Heart left ventricle (tissue), 16 donors: ENCODE measurements at regions not wholly inside any gene's neighbourhood (a gene's known extent, or its start where the extent isn't known, plus 50 kb on each side); places are given as distances from the start of the nearest gene placed in this dataset.

Source experiments
- ATAC-seq, 4 donors: fragments of 200-7000 bp; cut with Tn5 transposase; one replicate each; pipeline ENCODE4 v1.9.1; 2020 to 2022; ENCODE audit warnings: moderate library complexity in 4 of 4, mild to moderate bottlenecking in 3 of 4, moderate number of reproducible peaks in 1 of 4
- DNase-seq, 5 donors: peaks; one replicate each; pipeline ENCODE4 v3.0.0-alpha.2; 2020
- H3K27ac ChIP-seq, 12 donors: fragments of 200-600 bp; sonication (generic) in 4 of 12; one replicate each; pipeline versions ENCODE4 v1.5.0 to v1.8.0; 2016 to 2022; ENCODE audit warnings: mild to moderate bottlenecking in 2 of 12
- H3K27me3 ChIP-seq, 9 donors: fragments of 200-600 bp; sonication (generic) in 2 of 9; one replicate each; pipeline versions ENCODE4 v1.5.1 to v1.8.0; 2016 to 2022; ENCODE audit warnings: mild to moderate bottlenecking in 3 of 9
- H3K36me3 ChIP-seq, 9 donors: fragments of 200-600 bp; sonication (generic) in 2 of 9; one replicate each; pipeline versions ENCODE4 v1.5.0 to v1.8.0; 2018 to 2022; ENCODE audit warnings: mild to moderate bottlenecking in 2 of 9
- H3K4me1 ChIP-seq, 12 donors: fragments of 200-600 bp; sonication (generic) in 4 of 12; one replicate each; pipeline versions ENCODE4 v1.5.0 to v1.8.0; 2016 to 2022; ENCODE audit warnings: mild to moderate bottlenecking in 3 of 12
- H3K4me3 ChIP-seq, 12 donors: fragments of 200-600 bp; sonication (generic) in 4 of 12; one replicate each; pipeline versions ENCODE4 v1.5.0 to v1.8.0; 2017 to 2022; ENCODE audit warnings: mild to moderate bottlenecking in 9 of 12, moderate library complexity in 4 of 12
- H3K9me3 ChIP-seq, 12 donors: fragments of 200-600 bp; sonication (generic) in 4 of 12; one replicate each; pipeline versions ENCODE4 v1.5.0 to v1.8.0; 2016 to 2022; ENCODE audit warnings: mild to moderate bottlenecking in 1 of 12
- POLR2A ChIP-seq, 2 donors: fragments of 450-650 bp; IDR thresholded peaks; one replicate each; pipeline ENCODE4 v1.6.1; 2017; ENCODE audit warnings: antibody characterized with exemption in 2 of 2, mild to moderate bottlenecking in 2 of 2, moderate library complexity in 2 of 2
- WGBS, 4 donors: extraction: QIAGEN DNeasy Blood & Tissue Kit in 2 of 4; methylation state at CpG; one replicate each; pipeline versions ENCODE4 v1.1.5 to v1.1.7; 2013 to 2018; 5-methylcytosine and 5-hydroxymethylcytosine counted together
- intact Hi-C, 10 donors: fragments of 100-400 bp; cut with DNase I; formaldehyde crosslinking; loops; one replicate each; pipeline versions ENCODE4 v1.11.1 to v1.14.2; 2022
- TF ChIP-seq, protein P1 (sequence below), 12 donors: fragments of 200-600 bp; sonication (generic) in 4 of 12; IDR thresholded peaks; one replicate each; pipeline versions ENCODE4 v1.5.0 to v1.8.0; 2018 to 2022; ENCODE audit warnings: antibody characterized with exemption in 12 of 12, mild to moderate bottlenecking in 5 of 12
- donor health status: ischemic (EF 13 %, LVEDD 7.1; RV severe dilation, severe dysfunction).
- donor health status: healthy with polysubstance abuse.
- donor health status: DM: no; HTN: yes; CAD: no.
- donor health status: DM: no; HTN: no; CAD: no.
- donor health status: ischemic (EF 25% LVEDD 6.9; RV normal size, moderate dysfunction).
- donor health status: ischemic (EF 25% LVEDD 5.7; RV mildly dilated, moderate dysfunction).
- donor health status: healthy.
- donor health status: DM: yes; HTN: yes; CAD: no.
- donor health status: ischemic (EF 35%, LVEDD 5.7; RV mildly dilated, moderate dysfunction).
- donor health status: nonischemic (EF 11% LVEDD 7.7; RV severe dilation, severe dysfunction).
- donor health status: DM: yes; HTN: yes; CAD: no.
- donor health status: PGD.
- donor health status: ischemic (EF 29% LVEDD 5.4; RV normal size, mild dysfunction).
- donor health status: nonischemic (EF 23%, LVEDD 6.1; RV moderate dilation, normal function).

DNA sequence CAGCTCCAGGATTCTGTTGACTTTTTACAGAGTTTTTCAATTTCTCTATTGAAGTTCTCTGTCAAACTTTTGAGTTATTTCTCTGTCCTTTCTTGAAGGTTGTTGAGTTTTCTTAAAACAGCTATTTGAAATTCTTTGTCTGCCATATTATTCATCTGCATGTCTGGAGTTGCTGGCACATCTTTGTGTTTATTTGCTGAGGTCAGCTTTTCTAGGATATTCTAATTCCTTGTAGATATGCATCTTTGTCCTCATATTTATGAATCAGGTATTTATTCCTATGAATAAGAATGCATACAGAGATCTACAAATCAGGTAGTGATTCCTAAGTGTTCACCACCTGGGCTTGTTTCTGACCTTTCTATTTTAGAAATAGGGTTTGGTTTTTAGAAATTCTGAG is 546.4 kb downstream of the RAPGEF2 start:
- Histone ChIP-seq H3K27me3 (no peaks in the 10 kb centered on the region), H3K4me3 (no peak overlapping the region), H3K27ac (no peak overlapping the region), H3K9me3 (peaks cover 0 to 39% (median 5%) of the 10 kb centered on the region in 12 donors), H3K36me3 (no peaks in the 10 kb centered on the region), H3K4me1 (no peaks in the 10 kb centered on the region)
- no peak for ATAC-seq
- TF ChIP-seq, protein P1, sequence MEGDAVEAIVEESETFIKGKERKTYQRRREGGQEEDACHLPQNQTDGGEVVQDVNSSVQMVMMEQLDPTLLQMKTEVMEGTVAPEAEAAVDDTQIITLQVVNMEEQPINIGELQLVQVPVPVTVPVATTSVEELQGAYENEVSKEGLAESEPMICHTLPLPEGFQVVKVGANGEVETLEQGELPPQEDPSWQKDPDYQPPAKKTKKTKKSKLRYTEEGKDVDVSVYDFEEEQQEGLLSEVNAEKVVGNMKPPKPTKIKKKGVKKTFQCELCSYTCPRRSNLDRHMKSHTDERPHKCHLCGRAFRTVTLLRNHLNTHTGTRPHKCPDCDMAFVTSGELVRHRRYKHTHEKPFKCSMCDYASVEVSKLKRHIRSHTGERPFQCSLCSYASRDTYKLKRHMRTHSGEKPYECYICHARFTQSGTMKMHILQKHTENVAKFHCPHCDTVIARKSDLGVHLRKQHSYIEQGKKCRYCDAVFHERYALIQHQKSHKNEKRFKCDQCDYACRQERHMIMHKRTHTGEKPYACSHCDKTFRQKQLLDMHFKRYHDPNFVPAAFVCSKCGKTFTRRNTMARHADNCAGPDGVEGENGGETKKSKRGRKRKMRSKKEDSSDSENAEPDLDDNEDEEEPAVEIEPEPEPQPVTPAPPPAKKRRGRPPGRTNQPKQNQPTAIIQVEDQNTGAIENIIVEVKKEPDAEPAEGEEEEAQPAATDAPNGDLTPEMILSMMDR (IDR thresholded peaks at IDR 0.05): no peak
- TF ChIP-seq POLR2A (IDR thresholded peaks at IDR 0.05): no peak
- DNase-seq: no peak
- intact Hi-C loops: no loop called here

DNA sequence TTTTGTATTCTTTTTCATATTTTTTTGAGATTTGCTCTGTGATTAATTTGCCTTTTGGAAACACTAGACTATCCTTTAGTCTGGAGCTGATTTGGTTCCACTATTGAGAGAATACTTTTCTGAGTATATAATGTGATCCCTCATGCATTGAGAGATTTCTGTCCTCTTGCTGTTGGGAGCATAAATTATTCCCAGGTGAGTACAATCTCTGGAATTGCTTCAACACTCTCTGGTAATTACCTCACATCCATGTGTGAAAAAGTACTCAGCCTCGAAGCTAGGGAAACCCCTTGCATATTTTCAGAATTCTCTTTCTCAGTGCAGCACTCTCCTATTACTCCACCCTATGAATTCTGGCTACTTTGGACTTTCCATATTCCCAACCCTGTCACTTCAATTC is 550.0 kb downstream of the RAPGEF2 start:
- H3K4me1 ChIP-seq: no peaks in the 10 kb centered on the region
- ATAC-seq (no peak), DNase-seq (no peak)
- 55 to 63% (median 56%) methylated on average over 1 of the region's 1 CpG for WGBS, 4 donors
- H3K4me3 ChIP-seq: no peak overlapping the region
- no peaks in the 10 kb centered on the region for H3K36me3 ChIP-seq
- TF ChIP-seq, protein P1 (IDR thresholded peaks at IDR 0.05): no peak
- TF ChIP-seq POLR2A (IDR thresholded peaks at IDR 0.05): no peak
- intact Hi-C loops: no loop called here
- peaks cover 0 to 20% (median 5%) of the 10 kb centered on the region in 12 donors for H3K9me3 ChIP-seq
- no peaks in the 10 kb centered on the region for H3K27me3 ChIP-seq
- no peak overlapping the region for H3K27ac ChIP-seq

DNA sequence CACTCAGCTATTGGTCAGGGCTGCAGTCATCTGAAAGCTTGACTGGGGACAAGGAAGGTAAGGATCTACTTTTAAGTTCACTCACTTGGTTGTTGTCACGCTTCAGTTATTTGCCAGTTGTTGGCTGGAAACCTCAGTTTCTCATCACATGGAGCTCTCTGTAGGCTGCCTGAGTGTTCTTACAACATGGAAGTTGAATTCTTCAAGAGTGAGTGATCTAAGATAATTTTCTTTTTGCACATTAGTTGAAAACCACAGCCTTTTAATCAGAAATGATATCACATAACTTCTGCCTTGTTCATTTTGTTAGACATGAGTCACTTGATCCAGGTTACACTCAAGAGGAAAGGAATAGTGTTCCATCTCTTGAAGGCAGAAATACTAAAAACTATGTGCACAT is 552.7 kb downstream of the RAPGEF2 start:
- TF ChIP-seq POLR2A (IDR thresholded peaks at IDR 0.05): no peak
- TF ChIP-seq, protein P1 (IDR thresholded peaks at IDR 0.05): no peak
- H3K36me3 ChIP-seq: no peaks in the 10 kb centered on the region
- H3K4me1 ChIP-seq: no peaks in the 10 kb centered on the region
- H3K27me3 ChIP-seq: no peaks in the 10 kb centered on the region
- H3K4me3 ChIP-seq: no peak overlapping the region
- no peak for ATAC-seq
- no peak overlapping the region for H3K27ac ChIP-seq
- H3K9me3 ChIP-seq: peaks cover 0 to 4% (median 0%) of the 10 kb centered on the region in 12 donors
- WGBS, 4 donors: 0 to 89% (median 52%) methylated on average over 1 of the region's 1 CpG
- intact Hi-C loops: no loop called here
- DNase-seq: no peak

DNA sequence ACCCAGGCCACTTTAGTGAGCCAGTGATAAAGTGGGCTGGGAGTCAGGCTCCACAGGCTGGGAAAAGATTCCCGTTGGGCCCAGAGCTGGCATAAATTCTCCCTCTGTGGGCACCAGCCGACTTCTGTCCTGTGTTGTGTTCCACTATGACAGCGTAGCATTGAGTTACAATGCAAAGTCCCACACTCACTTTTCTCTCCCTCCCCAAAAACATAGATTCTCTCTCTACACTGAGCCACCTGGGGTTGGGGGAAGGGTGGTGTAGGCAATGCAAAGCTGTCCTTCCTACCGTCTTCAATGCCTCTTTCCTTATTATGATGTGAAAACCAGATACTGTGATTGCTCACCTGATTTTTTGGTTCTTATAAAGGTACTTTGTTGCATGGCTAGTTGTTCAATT is 566.2 kb downstream of the RAPGEF2 start:
- no peak for TF ChIP-seq POLR2A (IDR thresholded peaks at IDR 0.05)
- TF ChIP-seq, protein P1 (IDR thresholded peaks at IDR 0.05): no peak
- 53 to 78% (median 75%) methylated on average over 3 to 4 of the region's 4 CpGs for WGBS, 4 donors
- no peak for ATAC-seq
- Histone ChIP-seq H3K9me3 (no peaks in the 10 kb centered on the region), H3K4me3 (no peak overlapping the region), H3K4me1 (no peaks in the 10 kb centered on the region), H3K36me3 (no peaks in the 10 kb centered on the region), H3K27me3 (no peaks in the 10 kb centered on the region), H3K27ac (no peak overlapping the region)
- intact Hi-C loops: no loop called here
- no peak for DNase-seq
